Pancreas (tissue), 10 donors: ENCODE measurements at regions not wholly inside any gene's neighbourhood (a gene's known extent, or its start where the extent isn't known, plus 50 kb on each side); places are given as distances from the start of the nearest gene placed in this dataset.
"Not testable (repeated sequence)": the region's sequence is repeated elsewhere in the genome, so short reads cannot be mapped to it uniquely, and the experiment has no call there.

Source experiments
- ATAC-seq, 4 donors: fragments of 200-7000 bp; cut with Tn5 transposase; one replicate each; pipeline versions ENCODE4 v1.8.0 to v1.9.1; 2020; ENCODE audit warnings: mild to moderate bottlenecking in 4 of 4, moderate library complexity in 4 of 4
- DNase-seq, 6 donors: peaks; one replicate each; pipeline ENCODE4 v3.0.0-alpha.2; 2020
- FAIRE-seq: peaks from 2 replicates; lab custom pipeline; 2012; peaks lifted over from hg19 to GRCh38; lab: Jason Lieb, UNC
- H3K27ac ChIP-seq, 4 donors: fragments of 200-600 bp; sonication (generic); 1 replicate in 3 of 4; 2 replicates in 1 of 4; pipeline versions ENCODE4 v1.5.0 to v1.8.0; 2020
- H3K27me3 ChIP-seq, 4 donors: fragments of 200-600 bp; one replicate each; pipeline ENCODE4 v1.8.0; 2021
- H3K36me3 ChIP-seq, 3 donors: fragments of 200-600 bp; sonication (generic) in 1 of 3; one replicate each; pipeline versions ENCODE4 v1.5.0 to v1.8.0; 2020 to 2021
- H3K4me1 ChIP-seq, 3 donors: fragments of 200-600 bp; one replicate each; pipeline ENCODE4 v1.8.0; 2021
- H3K4me3 ChIP-seq, 4 donors: fragments of 200-600 bp; sonication (generic) in 2 of 4; one replicate each; pipeline versions ENCODE4 v1.5.0 to v1.8.0; 2020 to 2021
- H3K9me3 ChIP-seq, 4 donors: fragments of 200-600 bp; one replicate each; pipeline ENCODE4 v1.8.0; 2021
- CTCF ChIP-seq, 4 donors: fragments of 200-600 bp; sonication (generic) in 3 of 4; IDR thresholded peaks; one replicate each; pipeline versions ENCODE4 v1.5.0 to v1.8.0; 2021; ENCODE audit warnings: antibody characterized with exemption in 4 of 4
- WGBS, 2 donors: extraction: QIAGEN DNeasy Blood & Tissue Kit; methylation state at CpG; one replicate each; pipeline ENCODE4 v1.1.7; 2013; 5-methylcytosine and 5-hydroxymethylcytosine counted together
- intact Hi-C, 3 donors: fragments of 100-400 bp; cut with DNase I; formaldehyde crosslinking; loops; one replicate each; pipeline versions ENCODE4 v1.11.1 to v1.14.2; 2022
- donor health status: healthy with polysubstance abuse.
- donor health status: DM: no; HTN: no; CAD: no; lungs with moderate emphysema.
- donor health status: DM: no; HTN: no; CAD: no.
- donor health status: control.
- donor health status: control.
- donor health status: Bipolar disorder and iron deficiency.
- donor health status: DM: yes; HTN: yes; CAD: no.
- donor health status: DM: no; HTN: no; CAD: no.
- donor health status: DM: no; HTN: no; CAD: no.
- donor health status: DM: yes; HTN: yes; CAD: no.

- Histone ChIP-seq H3K27me3 (no peaks in the 10 kb centered on the region), H3K4me3 (no peak overlapping the region), H3K4me1 (peaks cover 3 to 15% (median 8%) of the 10 kb centered on the region in 3 donors), H3K36me3 (no peaks in the 10 kb centered on the region), H3K27ac (peak overlapping the region in 1 of 4 donors; percentile 84), H3K9me3 (no peaks in the 10 kb centered on the region)
- TF ChIP-seq CTCF (IDR thresholded peaks at IDR 0.05): no peak
- WGBS, 2 donors: 80 to 81% methylated on average over 3 of the region's 3 CpGs
- ATAC-seq (no peak), DNase-seq (no peak), FAIRE-seq (no peak)
- intact Hi-C loops: loop anchor here in 1 of 3 donors (10.0 kb wide), 1 partner anchor 257 kb away; the partner anchor contains the start of gene TRIB2
Measured at GRCh38 chr2:12457831-12458230, 258.9 kb upstream of the TRIB2 start.

GRCh38 chr2:12463189-12463588, 253.5 kb upstream of the TRIB2 start:
- intact Hi-C loops: no loop called here
- Histone ChIP-seq H3K9me3 (no peaks in the 10 kb centered on the region), H3K27me3 (no peaks in the 10 kb centered on the region), H3K27ac (no peak overlapping the region), H3K4me3 (no peak overlapping the region), H3K4me1 (no peaks in the 10 kb centered on the region), H3K36me3 (no peaks in the 10 kb centered on the region)
- ATAC-seq (no peak), FAIRE-seq (no peak), DNase-seq (no peak)
- 66 to 75% methylated on average over 5 of the region's 5 CpGs for WGBS, 2 donors
- no peak for TF ChIP-seq CTCF (IDR thresholded peaks at IDR 0.05)

DNA sequence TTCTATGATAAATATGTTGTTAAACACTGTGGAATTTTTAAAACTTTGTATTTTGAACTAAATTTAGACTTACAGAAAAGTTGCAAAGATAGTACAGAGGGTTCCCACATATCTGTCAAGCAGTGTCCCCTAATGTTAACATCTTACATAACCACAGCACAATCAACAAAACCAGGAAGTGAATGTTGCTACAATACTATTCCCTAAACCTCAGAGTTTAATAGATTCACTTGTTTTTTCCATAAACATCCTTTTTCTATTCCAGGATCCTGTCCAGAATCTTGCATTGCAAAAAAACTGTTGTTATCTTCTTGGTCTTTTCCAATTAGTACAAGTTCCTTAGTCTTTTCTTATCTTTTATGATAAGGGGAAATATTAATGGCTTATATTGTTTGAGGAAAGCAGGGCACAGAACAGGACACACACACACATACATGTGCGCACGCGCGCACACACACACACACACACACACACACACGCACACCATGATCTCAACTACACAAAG, 251.1 kb upstream of the TRIB2 start:
- FAIRE-seq (no peak), ATAC-seq (peak in 1 of 4 donors; percentile 32), DNase-seq (no peak)
- WGBS, 2 donors: 68 to 70% methylated on average over 5 of the region's 5 CpGs
- no peaks in the 10 kb centered on the region for H3K36me3 ChIP-seq
- H3K27ac ChIP-seq: no peak overlapping the region
- no peak overlapping the region for H3K4me3 ChIP-seq
- no peaks in the 10 kb centered on the region for H3K27me3 ChIP-seq
- no peaks in the 10 kb centered on the region for H3K9me3 ChIP-seq
- no peak for TF ChIP-seq CTCF (IDR thresholded peaks at IDR 0.05)
- no peaks in the 10 kb centered on the region for H3K4me1 ChIP-seq
- intact Hi-C loops: no loop called here

DNA sequence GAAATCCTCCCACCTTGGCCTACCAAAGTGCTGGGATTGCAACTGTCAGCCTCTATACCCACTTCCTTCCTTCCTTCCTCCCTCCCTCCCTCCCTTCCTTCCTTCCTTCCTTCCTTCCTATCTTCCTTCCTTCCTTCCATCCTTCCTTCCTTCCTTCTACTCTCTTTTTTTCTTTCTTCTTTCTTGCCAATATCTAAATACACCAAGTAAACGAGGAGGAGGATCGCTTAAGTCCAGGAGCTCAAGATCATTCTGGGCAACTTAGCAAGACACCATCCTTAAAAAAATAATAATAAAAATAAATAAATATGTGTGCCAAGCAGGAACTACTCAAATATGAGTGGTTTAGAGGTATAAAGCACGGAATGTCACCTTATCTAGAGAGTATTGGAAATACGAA, 249.4 kb upstream of the TRIB2 start:
- no peaks in the 10 kb centered on the region for H3K27me3 ChIP-seq
- WGBS, 2 donors: 90 to 93% methylated on average over 4 of the region's 4 CpGs
- no peak for FAIRE-seq
- no peaks in the 10 kb centered on the region for H3K9me3 ChIP-seq
- H3K4me1 ChIP-seq: no peaks in the 10 kb centered on the region
- H3K36me3 ChIP-seq: no peaks in the 10 kb centered on the region
- no peak for TF ChIP-seq CTCF (IDR thresholded peaks at IDR 0.05)
- intact Hi-C loops: no loop called here
- H3K27ac ChIP-seq: no peak overlapping the region
- no peak for ATAC-seq
- no peak for DNase-seq
- H3K4me3 ChIP-seq: no peak overlapping the region

- FAIRE-seq (no peak), DNase-seq (no peak), ATAC-seq (no peak)
- Histone ChIP-seq H3K27me3 (no peaks in the 10 kb centered on the region), H3K36me3 (no peaks in the 10 kb centered on the region), H3K4me3 (no peak overlapping the region), H3K27ac (no peak overlapping the region), H3K9me3 (no peaks in the 10 kb centered on the region), H3K4me1 (no peaks in the 10 kb centered on the region)
- TF ChIP-seq CTCF (IDR thresholded peaks at IDR 0.05): no peak
- intact Hi-C loops: no loop called here
- 82 to 90% methylated on average over 3 of the region's 3 CpGs for WGBS, 2 donors
Measured at GRCh38 chr2:12469141-12469561, 247.6 kb upstream of the TRIB2 start.

DNA sequence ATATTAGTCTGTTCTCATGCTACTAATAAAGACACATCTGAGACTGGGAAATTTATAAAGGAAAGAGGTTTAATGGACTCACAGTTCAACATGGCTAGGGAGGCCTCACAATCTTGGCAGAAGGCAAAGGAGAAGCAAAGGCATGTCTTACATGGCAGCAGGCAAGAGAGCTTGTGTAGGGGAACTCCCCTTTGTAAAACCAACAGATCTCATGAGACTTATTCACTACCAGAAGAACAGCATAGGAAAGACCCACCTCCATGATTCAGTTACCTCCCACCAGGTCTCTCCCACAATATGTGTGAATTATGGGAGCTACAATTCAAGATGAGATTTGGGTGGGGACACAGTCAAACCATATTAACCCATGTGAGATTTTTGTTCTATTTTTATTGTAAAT, 244.5 kb upstream of the TRIB2 start:
- H3K4me1 ChIP-seq, ATAC-seq, intact Hi-C loops, H3K4me3 ChIP-seq, H3K36me3 ChIP-seq, DNase-seq, H3K27me3 ChIP-seq, FAIRE-seq, H3K27ac ChIP-seq, H3K9me3 ChIP-seq: not testable (repeated sequence)
